ENCODE measurements at regions not wholly inside any gene's neighbourhood (a gene's known extent, or its start where the extent isn't known, plus 50 kb on each side); places are given as distances from the start of the nearest gene placed in this dataset.

DNA sequence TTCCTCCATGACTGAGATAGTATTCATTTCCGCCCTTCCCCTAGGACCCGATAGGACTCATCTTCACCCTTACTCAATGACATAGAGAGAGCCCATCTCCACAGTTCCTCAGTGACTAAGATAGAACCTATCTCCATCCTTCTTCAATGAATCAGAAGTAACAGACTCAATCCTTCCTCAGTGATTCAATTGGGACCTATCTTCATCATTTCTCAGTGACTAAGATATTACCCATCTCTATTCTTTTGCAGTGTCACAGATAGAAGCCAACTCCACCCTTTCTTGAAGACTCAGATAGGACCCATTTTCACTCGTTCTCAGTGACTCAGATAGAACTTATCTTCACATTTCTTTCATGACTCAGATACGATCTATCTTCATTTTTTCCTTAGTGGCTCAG is 164.6 kb downstream of the FBXO4 start:
- TF ChIP-seq CTCF (IDR thresholded peaks at IDR 0.05; ENCODE audit: extremely low read depth in 1 of 2, insufficient read depth in 1 of 2, low read depth in 1 of 2, low read length in 2 of 2) (no peak), EZH2 (IDR thresholded peaks at IDR 0.05; ENCODE audit: borderline replicate concordance, low read depth, low read length, severe bottlenecking) (no peak), MAX (IDR thresholded peaks at IDR 0.05; ENCODE audit: insufficient read depth, insufficient read length) (no peak), POLR2A (IDR thresholded peaks at IDR 0.05; ENCODE audit: low read depth, low read length) (no peak), GATA2 (IDR thresholded peaks at IDR 0.05; ENCODE audit: insufficient read depth, insufficient read length, low read depth, low read length) (no peak), POLR2AphosphoS5 (IDR thresholded peaks at IDR 0.05; ENCODE audit: insufficient read depth, low read depth, low read length) (no peak)

Measured in endothelial cell of umbilical vein (primary cell).